ENCODE measurements at regions not wholly inside any gene's neighbourhood (a gene's known extent, or its start where the extent isn't known, plus 50 kb on each side); places are given as distances from the start of the nearest gene placed in this dataset.

DNA sequence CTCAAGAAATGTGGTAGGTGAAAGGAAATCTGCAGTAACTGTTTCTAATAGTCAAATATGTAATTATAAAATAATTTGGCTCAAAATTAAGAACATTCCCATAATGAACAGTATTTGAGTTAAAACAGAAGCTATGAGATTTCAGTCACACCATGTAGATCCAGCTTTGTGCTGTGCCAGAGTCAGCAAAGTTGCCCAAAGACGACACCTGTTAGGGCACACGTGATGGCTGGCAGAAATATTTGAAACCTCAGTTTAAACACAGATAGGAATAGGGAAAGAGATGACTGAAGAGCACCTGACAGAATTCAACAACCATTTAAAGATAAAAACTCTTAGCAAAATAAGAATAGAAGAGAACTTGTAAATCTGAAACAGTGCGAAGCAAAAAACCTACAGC lies 129.3 kb downstream of the CD83 start:
- Histone ChIP-seq H3K36me3 (replicated peaks) (no peaks in the 10 kb centered on the region), H3K27ac (no peak overlapping the region), H3K27me3 (replicated peaks) (no peaks in the 10 kb centered on the region), H3K4me3 (ENCODE audit: low read depth, low read length) (no peak overlapping the region)
- DNase-seq, result no peak
- TF ChIP-seq, protein P1, sequence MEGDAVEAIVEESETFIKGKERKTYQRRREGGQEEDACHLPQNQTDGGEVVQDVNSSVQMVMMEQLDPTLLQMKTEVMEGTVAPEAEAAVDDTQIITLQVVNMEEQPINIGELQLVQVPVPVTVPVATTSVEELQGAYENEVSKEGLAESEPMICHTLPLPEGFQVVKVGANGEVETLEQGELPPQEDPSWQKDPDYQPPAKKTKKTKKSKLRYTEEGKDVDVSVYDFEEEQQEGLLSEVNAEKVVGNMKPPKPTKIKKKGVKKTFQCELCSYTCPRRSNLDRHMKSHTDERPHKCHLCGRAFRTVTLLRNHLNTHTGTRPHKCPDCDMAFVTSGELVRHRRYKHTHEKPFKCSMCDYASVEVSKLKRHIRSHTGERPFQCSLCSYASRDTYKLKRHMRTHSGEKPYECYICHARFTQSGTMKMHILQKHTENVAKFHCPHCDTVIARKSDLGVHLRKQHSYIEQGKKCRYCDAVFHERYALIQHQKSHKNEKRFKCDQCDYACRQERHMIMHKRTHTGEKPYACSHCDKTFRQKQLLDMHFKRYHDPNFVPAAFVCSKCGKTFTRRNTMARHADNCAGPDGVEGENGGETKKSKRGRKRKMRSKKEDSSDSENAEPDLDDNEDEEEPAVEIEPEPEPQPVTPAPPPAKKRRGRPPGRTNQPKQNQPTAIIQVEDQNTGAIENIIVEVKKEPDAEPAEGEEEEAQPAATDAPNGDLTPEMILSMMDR (IDR thresholded peaks at IDR 0.05; ENCODE audit: low read depth, low read length, missing control alignments), result no peak
- in situ Hi-C loops (cut with HindIII; ENCODE audit: low pct_ligation_motif_present, low sequenced_read_pairs), result no loop called here

DNA sequence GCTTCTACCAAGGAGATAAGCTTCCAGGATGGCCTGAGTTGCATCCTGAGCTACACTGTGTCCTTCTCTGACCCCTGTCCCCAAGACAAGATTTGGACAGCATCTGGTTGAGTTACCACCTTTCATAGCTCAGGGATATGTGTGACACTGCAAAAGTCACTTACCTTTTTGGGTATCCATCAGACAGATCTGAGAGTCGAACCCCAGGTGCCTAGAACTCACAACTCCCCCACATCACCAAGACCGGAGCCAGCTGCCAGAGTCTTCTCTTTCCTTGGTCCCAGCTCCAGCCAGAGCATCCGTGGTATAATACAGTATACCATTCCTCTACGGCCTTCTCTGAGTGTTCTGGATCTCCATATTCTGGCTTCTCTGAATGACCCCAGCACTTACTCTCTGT lies 133.0 kb downstream of the CD83 start:
- Histone ChIP-seq H3K36me3 (replicated peaks) (no peaks in the 10 kb centered on the region), H3K4me3 (ENCODE audit: low read depth, low read length) (no peak overlapping the region), H3K27me3 (replicated peaks) (no peaks in the 10 kb centered on the region), H3K27ac (no peak overlapping the region)
- no peak for DNase-seq
- in situ Hi-C loops (cut with HindIII; ENCODE audit: low pct_ligation_motif_present, low sequenced_read_pairs), result no loop called here
- TF ChIP-seq, protein P1 (IDR thresholded peaks at IDR 0.05; ENCODE audit: low read depth, low read length, missing control alignments), result no peak

DNA sequence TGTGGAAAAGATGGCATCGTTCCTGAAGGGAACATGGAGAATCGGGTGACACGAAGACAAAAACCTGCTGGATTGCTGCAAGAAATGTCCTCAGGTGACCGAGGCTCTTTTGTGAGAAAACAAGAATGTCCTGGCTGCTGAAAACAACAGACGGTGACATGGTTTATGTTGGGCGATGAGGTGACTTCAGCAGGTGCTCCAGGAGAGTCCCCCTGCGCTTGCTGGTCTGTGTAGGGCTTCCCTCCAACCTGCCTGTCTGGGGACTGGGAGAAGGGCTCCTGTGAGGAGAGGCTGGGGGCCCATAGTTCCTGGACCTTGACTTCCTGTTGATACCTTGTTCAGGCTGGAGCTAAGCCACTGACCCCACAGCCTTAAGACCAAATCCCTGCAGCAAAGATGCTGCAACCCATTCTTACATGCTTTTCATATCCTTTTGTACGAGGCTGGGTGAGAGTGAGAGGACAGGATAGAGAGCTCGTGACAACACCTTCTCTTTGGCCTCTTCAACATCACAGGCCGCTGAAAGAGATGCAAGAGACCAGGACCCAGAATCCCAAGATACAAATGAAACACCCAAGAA lies 134.8 kb downstream of the CD83 start:
- Histone ChIP-seq H3K36me3 (replicated peaks) (no peaks in the 10 kb centered on the region), H3K27me3 (replicated peaks) (no peaks in the 10 kb centered on the region), H3K27ac (no peak overlapping the region), H3K4me3 (ENCODE audit: low read depth, low read length) (no peak overlapping the region)
- in situ Hi-C loops (cut with HindIII; ENCODE audit: low pct_ligation_motif_present, low sequenced_read_pairs), result no loop called here
- no peak for DNase-seq
- TF ChIP-seq, protein P1 (IDR thresholded peaks at IDR 0.05; ENCODE audit: low read depth, low read length, missing control alignments), result no peak

DNA sequence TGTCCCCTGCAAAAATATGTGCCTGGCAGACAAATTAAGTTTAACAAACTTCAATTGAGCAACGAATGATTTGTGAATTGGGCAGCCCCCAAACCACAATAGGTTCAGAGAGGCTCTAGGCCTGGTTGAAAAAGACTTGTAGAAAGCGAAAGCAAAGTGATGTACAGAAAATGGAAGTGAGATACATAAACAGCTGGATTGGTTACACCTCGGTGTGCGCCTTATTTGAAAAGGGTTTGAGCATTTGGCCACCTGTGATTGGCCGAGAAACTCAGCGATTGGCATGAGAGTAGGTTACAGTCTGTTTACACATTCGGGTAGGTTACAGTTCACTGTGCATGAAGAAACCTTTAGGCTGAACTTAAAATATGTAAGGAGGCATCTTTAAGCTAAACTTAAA lies 136.9 kb downstream of the CD83 start:
- H3K36me3 ChIP-seq (replicated peaks), result no peaks in the 10 kb centered on the region

DNA sequence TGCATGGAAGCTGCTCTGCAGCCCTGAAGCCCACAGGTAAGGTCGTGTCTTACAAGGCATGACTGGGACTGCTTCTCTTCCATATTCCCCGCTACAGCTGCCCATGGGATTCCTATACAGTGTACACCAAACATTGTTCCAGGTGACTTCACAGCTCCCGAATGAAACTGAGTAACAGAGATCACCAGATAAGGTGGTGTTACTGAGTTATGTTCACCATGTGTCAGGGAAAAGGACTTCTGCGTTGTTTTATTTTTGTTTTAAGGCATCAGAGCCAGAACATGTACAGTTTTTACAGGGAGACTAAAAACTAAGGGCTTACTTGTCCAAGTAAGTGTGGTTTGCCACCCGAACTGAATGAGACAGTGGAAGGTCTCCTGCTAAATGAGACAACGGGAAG lies 138.3 kb downstream of the CD83 start:
- no peaks in the 10 kb centered on the region for H3K36me3 ChIP-seq (replicated peaks)
- no peak overlapping the region for H3K27ac ChIP-seq
- no peaks in the 10 kb centered on the region for H3K27me3 ChIP-seq (replicated peaks)
- TF ChIP-seq, protein P1 (IDR thresholded peaks at IDR 0.05; ENCODE audit: low read depth, low read length, missing control alignments), result no peak
- no peak overlapping the region for H3K4me3 ChIP-seq (ENCODE audit: low read depth, low read length)
- no peak for DNase-seq
- in situ Hi-C loops (cut with HindIII; ENCODE audit: low pct_ligation_motif_present, low sequenced_read_pairs), result no loop called here

More for the DNA sequence above, 136.9 kb downstream of the CD83 start:
- TF ChIP-seq, protein P1 (IDR thresholded peaks at IDR 0.05; ENCODE audit: low read depth, low read length, missing control alignments), result no peak
- DNase-seq, result no peak
- in situ Hi-C loops (cut with HindIII; ENCODE audit: low pct_ligation_motif_present, low sequenced_read_pairs), result no loop called here
- H3K27ac ChIP-seq, result no peak overlapping the region
- H3K27me3 ChIP-seq (replicated peaks), result no peaks in the 10 kb centered on the region
- no peak overlapping the region for H3K4me3 ChIP-seq (ENCODE audit: low read depth, low read length)

DNA sequence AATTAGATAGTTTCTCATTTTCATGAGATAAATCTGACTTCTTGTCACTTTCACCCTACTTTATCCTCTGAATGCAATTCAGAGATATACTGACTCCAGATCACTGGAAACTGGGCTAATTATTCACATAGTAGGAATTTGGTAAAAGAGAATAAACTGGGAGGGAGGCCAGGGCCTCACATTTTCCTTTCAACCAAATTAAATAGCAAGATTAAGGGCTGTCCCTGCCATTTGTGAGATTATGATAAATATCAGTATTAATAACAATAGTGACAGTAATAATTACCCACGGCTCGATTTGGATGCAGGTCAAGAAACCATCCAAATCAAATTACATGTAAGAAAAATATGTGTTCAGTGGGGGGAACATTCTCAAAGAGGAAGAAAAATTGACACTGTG lies 140.5 kb downstream of the CD83 start:
- in situ Hi-C loops (cut with HindIII; ENCODE audit: low pct_ligation_motif_present, low sequenced_read_pairs), result no loop called here
- TF ChIP-seq, protein P1 (IDR thresholded peaks at IDR 0.05; ENCODE audit: low read depth, low read length, missing control alignments), result no peak
- no peak overlapping the region for H3K27ac ChIP-seq
- no peaks in the 10 kb centered on the region for H3K27me3 ChIP-seq (replicated peaks)
- DNase-seq, result no peak
- H3K36me3 ChIP-seq (replicated peaks), result no peaks in the 10 kb centered on the region
- no peak overlapping the region for H3K4me3 ChIP-seq (ENCODE audit: low read depth, low read length)
